Coronary artery (tissue), 2 donors: ENCODE measurements at regions not wholly inside any gene's neighbourhood (a gene's known extent, or its start where the extent isn't known, plus 50 kb on each side); places are given as distances from the start of the nearest gene placed in this dataset.

Source experiments
- DNase-seq: peaks from one replicate; pipeline ENCODE4 v3.0.0-alpha.2; 2017; ENCODE audit warnings: low spot score
- H3K27ac ChIP-seq, 2 donors: fragments of 200-600 bp; sonication (generic); one replicate each; pipeline ENCODE4 v1.5.1; 2016 to 2019
- H3K4me3 ChIP-seq: fragments of 200-600 bp; sonication (generic); 2 replicates; pipeline ENCODE4 v1.5.1; 2016; ENCODE audit warnings: mild to moderate bottlenecking, moderate library complexity
- TF ChIP-seq, protein P1 (sequence below): fragments of 200-600 bp; sonication (generic); IDR thresholded peaks from one replicate; pipeline ENCODE4 v1.5.1; 2019; ENCODE audit warnings: antibody characterized with exemption

DNA sequence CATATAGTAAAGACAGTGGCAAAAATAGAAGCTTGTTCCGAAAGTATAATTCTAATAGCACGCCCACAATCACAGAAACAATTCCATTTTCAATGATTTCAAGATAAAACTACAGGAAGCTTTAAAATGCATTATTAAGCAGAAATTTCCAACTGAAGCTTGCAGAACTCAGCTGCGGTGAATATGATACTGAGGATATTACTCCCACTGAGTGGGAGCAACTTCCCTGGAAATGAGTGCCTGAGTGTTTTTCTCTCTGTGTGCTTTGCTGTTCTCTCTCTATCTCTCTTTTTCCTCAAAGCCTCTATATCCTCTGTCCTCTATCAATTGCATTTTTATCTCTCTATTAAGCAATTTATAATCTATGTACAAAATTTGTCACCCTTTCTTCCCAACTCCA is 187.5 kb upstream of the PRDM9 start:
- H3K4me3 ChIP-seq, result no peak overlapping the region
- DNase-seq, result no peak
- H3K27ac ChIP-seq, result no peak overlapping the region
- TF ChIP-seq, protein P1, sequence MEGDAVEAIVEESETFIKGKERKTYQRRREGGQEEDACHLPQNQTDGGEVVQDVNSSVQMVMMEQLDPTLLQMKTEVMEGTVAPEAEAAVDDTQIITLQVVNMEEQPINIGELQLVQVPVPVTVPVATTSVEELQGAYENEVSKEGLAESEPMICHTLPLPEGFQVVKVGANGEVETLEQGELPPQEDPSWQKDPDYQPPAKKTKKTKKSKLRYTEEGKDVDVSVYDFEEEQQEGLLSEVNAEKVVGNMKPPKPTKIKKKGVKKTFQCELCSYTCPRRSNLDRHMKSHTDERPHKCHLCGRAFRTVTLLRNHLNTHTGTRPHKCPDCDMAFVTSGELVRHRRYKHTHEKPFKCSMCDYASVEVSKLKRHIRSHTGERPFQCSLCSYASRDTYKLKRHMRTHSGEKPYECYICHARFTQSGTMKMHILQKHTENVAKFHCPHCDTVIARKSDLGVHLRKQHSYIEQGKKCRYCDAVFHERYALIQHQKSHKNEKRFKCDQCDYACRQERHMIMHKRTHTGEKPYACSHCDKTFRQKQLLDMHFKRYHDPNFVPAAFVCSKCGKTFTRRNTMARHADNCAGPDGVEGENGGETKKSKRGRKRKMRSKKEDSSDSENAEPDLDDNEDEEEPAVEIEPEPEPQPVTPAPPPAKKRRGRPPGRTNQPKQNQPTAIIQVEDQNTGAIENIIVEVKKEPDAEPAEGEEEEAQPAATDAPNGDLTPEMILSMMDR, result no peak

DNA sequence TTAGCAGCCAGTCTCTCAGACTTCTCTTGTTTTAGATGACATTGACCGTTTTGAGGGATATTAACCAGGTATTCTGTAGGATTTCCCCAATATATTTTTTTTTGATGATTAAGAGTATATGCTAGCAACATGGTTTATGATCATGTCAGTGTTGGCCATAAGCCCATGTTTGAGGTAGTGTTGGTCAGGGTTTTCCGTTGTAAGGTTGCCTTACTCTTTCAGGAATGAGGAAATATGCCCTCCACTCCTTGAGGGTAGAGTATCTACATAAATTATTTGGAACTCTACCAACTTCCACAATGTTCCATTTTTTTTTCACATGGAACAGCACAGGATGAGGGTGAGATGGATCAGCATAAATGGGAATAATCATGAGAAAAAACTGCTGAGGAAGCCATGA is 188.4 kb upstream of the PRDM9 start:
- no peak overlapping the region for H3K27ac ChIP-seq
- DNase-seq, result no peak
- TF ChIP-seq, protein P1, result no peak
- H3K4me3 ChIP-seq, result no peak overlapping the region

DNA sequence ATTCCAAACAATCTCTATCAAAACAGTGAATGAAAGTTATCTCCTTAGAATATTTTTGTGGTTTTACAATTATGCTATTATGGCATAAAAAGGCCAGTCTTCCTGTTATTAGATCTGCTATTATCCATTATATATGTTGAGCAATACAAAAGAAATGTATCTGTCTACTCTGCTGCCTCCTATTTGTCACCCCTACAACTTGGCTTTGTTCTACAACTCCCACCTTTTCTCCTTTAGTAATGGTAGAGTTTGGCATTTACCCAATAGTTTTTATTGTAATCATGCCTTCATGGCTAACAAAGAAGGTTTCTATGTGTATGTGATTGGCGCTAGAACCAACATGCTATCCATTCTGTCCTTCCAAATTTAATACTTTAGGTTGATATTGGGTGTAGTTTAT is 189.2 kb upstream of the PRDM9 start:
- no peak for DNase-seq
- Histone ChIP-seq H3K27ac (no peak overlapping the region), H3K4me3 (no peak overlapping the region)
- TF ChIP-seq, protein P1, result no peak

DNA sequence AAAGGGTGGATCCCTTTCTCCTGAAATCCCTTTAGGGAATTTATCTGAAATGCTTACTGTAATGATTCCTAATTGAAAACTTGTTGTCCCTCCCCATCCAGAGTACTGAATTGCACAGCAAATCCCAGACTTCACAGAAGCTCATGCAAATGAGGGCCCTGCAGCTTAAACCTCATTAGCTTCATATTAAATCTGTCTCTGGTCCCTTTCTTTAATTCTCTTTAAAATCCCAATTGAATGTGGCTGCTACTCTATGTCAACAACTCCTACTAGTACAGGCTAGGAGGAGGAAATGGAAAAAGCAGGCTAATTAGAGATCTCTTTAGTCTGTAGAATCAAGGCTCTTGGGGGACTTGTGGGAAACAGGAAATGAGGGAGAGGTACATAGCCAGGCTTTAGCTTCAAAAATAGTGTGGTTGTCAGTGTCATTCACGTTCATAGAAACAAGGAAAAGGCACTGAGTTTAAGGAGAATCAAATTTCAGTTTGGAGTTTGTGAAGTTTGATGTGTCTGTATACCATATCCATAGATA is 191.3 kb upstream of the PRDM9 start:
- no peak overlapping the region for H3K27ac ChIP-seq
- no peak overlapping the region for H3K4me3 ChIP-seq
- TF ChIP-seq, protein P1, result no peak
- no peak for DNase-seq

DNA sequence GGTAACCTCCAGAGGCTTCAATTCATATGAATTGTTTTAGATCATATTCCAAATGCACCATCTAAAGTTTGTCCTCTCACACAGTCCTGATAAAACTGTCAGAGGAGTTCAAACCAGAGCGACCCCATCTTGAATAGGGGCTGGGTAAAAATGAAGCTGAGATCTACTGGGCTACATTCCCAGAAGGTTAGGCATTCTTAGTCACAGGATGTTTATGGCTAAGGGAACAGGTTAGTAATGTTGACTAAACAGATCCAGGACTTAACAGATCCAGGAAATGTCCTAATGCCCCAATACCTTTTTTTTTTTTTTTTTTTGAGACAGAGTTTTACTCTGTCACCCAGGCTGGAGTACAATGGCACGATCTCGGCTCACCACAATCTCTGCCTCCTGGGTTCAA is 192.6 kb upstream of the PRDM9 start:
- no peak overlapping the region for H3K4me3 ChIP-seq
- DNase-seq, result no peak
- no peak overlapping the region for H3K27ac ChIP-seq
- TF ChIP-seq, protein P1, result no peak

DNA sequence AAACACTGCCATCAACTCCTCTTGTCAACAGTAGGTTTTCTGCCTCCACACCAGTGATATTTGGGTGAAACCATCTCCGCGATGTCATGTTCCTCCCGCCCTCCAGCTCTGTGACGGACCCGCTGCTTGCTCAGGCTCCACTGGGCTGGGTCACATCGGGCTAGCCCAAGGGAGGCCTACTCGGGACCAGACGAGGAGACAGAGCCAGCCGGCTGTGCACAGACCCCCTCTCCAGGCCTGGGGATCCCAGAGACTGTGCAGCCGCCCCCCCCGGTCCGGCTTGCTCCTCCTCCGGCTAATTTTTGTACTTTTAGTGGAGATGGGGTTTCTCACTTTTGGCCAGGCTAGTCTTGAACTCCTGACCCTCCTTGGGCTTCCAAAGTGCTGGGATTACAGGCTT is 202.4 kb upstream of the PRDM9 start:
- DNase-seq, result no peak
- H3K4me3 ChIP-seq, result no peak overlapping the region
- no peak overlapping the region for H3K27ac ChIP-seq
- TF ChIP-seq, protein P1, result no peak

DNA sequence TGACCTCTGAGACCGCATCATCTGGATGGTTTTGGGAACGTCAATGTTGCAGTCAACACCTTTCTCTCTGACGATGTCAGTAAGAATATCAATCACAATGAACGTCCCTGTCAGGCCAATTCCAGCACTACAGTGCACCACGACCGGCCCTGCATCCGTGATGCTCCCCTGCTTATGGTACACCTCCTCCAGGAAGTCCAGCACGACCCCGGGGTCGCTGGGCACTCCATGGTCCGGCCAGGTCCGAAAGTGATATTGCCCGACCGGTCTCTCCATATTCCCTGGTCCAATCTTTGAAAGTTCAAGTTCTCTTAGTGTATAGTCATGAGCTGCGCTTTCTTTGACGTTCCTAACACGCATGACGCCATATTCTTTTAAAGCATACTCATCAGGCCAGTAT is 203.6 kb upstream of the PRDM9 start:
- Histone ChIP-seq H3K27ac (no peak overlapping the region), H3K4me3 (no peak overlapping the region)
- TF ChIP-seq, protein P1, result no peak
- no peak for DNase-seq
